Uterus (tissue), 2 donors: ENCODE measurements at regions not wholly inside any gene's neighbourhood (a gene's known extent, or its start where the extent isn't known, plus 50 kb on each side); places are given as distances from the start of the nearest gene placed in this dataset.

Source experiments
- CTCF ChIP-seq, 4 experiments: fragments of 200-600 bp in 2 of 4; fragments of 450-650 bp in 2 of 4; sonication (generic) in 2 of 4; IDR thresholded peaks; one replicate each; pipeline ENCODE4 v1.5.1; 2016 to 2019; ENCODE audit warnings: antibody characterized with exemption in 4 of 4, mild to moderate bottlenecking in 2 of 4, moderate library complexity in 1 of 4
- POLR2A ChIP-seq, 2 donors: fragments of 450-650 bp; IDR thresholded peaks; one replicate each; pipeline ENCODE4 v1.6.1; 2016; ENCODE audit warnings: antibody characterized with exemption in 2 of 2, mild to moderate bottlenecking in 1 of 2, moderate library complexity in 1 of 2

- TF ChIP-seq CTCF (IDR thresholded peaks at IDR 0.05) (no peak), POLR2A (IDR thresholded peaks at IDR 0.05) (no peak)
These were observed 152.0 kb downstream of the DACT1 start for GRCh38 chr14:58789736-58790135.
